GM12801 (cell line): ENCODE measurements at regions not wholly inside any gene's neighbourhood (a gene's known extent, or its start where the extent isn't known, plus 50 kb on each side); places are given as distances from the start of the nearest gene placed in this dataset.

Source experiments
- CTCF ChIP-seq: IDR thresholded peaks from one replicate; pipeline ENCODE4 v1.5.1; 2011; ENCODE audit warnings: control low read depth; ENCODE audit not compliant: insufficient read length; ENCODE audit errors: extremely low read depth

- TF ChIP-seq CTCF: no peak
Observed at GRCh38 chr3:83169473-83169872, 1408.0 kb upstream of the GBE1 start.

DNA sequence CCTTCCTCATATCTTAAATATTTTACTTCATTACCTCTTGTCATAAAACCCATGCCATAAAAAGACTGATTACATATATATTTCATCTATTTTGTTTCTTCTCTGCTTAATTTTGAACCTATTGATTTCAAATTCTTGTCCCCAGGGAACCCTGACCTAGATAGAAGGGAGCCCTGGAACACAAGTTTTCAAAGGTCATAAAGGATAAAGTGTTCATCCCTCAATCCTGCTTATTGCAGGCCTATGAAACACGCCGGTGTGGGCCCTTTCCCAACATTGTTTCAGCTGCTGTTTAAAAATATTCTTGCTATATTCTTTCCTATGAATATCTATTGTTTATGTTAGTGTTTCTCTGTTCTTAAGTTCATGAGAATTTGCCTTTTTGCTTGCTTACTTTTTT, 1389.5 kb upstream of the GBE1 start:
- TF ChIP-seq CTCF: no peak

DNA sequence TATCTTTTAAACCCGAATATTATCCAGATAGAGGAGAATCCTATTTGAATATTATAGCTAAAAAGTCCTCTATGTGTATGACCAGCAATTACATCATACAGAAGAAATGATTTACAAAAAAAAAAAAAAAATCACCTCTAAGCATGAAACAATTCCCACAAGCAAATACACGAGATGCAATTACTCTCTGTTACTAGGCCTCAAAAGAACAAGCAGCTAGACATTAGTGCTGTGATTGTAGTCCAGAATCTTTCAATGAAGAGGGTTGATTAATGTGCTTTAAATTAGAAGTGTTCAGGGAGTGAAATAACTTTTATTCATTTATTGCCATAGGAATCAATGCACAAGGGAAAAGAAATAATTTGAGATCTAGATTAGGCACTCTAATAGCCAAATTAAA, 1379.5 kb upstream of the GBE1 start:
- TF ChIP-seq CTCF: no peak

GRCh38 chr3:83131236-83131635, 1369.8 kb upstream of the GBE1 start:
- no peak for TF ChIP-seq CTCF

GRCh38 chr3:83122774-83123350, 1361.4 kb upstream of the GBE1 start:
- TF ChIP-seq CTCF: no peak

DNA sequence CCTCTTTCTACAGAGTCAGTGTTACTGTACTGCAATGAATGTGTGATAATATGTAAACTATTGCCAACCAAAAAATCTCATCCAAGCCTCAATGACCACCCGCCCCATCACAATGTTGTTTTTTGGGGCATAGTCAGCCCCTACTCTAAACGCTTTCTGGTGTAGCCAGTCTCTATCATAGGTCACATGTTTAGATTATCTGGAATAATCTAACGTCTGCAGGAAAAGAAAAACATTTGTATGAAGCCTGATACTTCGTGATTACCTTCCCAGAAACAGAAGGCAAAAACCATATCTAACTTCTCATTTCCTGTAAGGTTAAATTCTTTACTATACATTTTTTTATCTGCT, 1331.8 kb upstream of the GBE1 start:
- no peak for TF ChIP-seq CTCF

DNA sequence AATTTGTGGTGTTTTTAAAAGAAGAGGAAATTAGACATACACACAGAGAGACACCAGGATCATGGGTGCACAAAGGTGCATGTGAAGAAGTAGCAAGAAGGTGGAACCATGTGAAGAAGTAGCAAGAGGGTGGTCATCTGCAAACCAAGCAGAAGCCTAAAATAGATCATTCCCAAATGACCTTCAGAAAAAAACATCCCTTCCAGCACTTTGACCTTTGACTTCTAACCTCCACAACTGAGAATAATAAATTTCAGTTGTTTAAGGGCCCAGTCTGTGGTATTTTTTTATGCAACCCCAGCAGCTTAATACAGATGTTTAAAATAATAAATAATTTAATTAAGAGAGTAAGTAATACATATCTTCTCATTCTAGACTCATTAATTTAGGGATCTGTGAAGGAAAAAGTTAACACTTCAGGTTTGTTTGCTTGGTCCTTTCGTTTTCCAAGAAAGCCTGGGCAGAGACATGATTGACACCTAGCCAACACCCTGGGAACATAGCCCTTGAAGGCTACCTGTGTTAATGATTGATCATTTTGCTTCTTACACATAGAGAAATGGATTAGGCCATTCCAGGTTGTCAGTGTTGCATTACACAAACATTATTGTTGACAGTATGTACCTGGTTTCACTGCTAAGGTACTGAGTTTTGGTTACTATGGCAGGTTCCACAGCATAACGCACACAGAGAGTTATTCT, 1331.2 kb upstream of the GBE1 start:
- no peak for TF ChIP-seq CTCF
